CD4-positive, alpha-beta memory T cell (primary cell): ENCODE measurements at regions not wholly inside any gene's neighbourhood (a gene's known extent, or its start where the extent isn't known, plus 50 kb on each side); places are given as distances from the start of the nearest gene placed in this dataset.

Experiments
- CTCF ChIA-PET: fragments of 350-600 bp; sonication (Branson Sonifier 250); formaldehyde crosslinking; loops from one replicate; lab custom pipeline; 2021; ENCODE audit warnings: inconsistent platforms; ENCODE audit not compliant: partially characterized antibody; lab: Charles Lee
- POLR2A ChIA-PET: fragments of 350-600 bp; sonication (Branson Sonifier 250); formaldehyde crosslinking; loops from one replicate; lab custom pipeline; 2021; ENCODE audit not compliant: partially characterized antibody; lab: Charles Lee
- DNase-seq, 5 donors: peaks; one replicate each; pipeline versions ENCODE4 v3.0.0 to v3.0.0-alpha.2; 2020 to 2022; ENCODE audit warnings: mixed read lengths in 1 of 5
- H3K27ac ChIP-seq: one replicate; pipeline ENCODE4 v1.7.0; 2013; ENCODE audit warnings: low read depth, low read length
- H3K27me3 ChIP-seq: 2 replicates; pipeline ENCODE4 v1.7.0; 2013; ENCODE audit warnings: mild to moderate bottlenecking, low read length, moderate library complexity; ENCODE audit not compliant: insufficient read depth
- H3K36me3 ChIP-seq: 2 replicates; pipeline ENCODE4 v1.7.0; 2013; ENCODE audit warnings: mild to moderate bottlenecking, low read length, moderate library complexity; ENCODE audit not compliant: insufficient read depth
- H3K4me1 ChIP-seq: 2 replicates; pipeline ENCODE4 v1.7.0; 2013; ENCODE audit warnings: mild to moderate bottlenecking, low read length, moderate library complexity; ENCODE audit not compliant: insufficient read depth
- H3K4me3 ChIP-seq, 2 donors: one replicate each; pipeline ENCODE4 v1.7.0; 2013; ENCODE audit warnings: low read length in 2 of 2, mild to moderate bottlenecking in 1 of 2
- H3K9me3 ChIP-seq, 2 donors: one replicate each; pipeline ENCODE4 v1.7.0; 2013; ENCODE audit warnings: low read length in 2 of 2, control low read depth in 1 of 2; ENCODE audit not compliant: control insufficient read depth in 1 of 2
- H3K27ac Mint-ChIP-seq, 7 donors: one replicate each; pipeline ENCODE4 v1.8.0; 2020 to 2021; ENCODE audit warnings: mixed read lengths in 7 of 7, mild to moderate bottlenecking in 6 of 7, inconsistent platforms in 3 of 7, moderate library complexity in 3 of 7
- H3K27me3 Mint-ChIP-seq, 2 donors: one replicate each; pipeline ENCODE4 v1.8.0; 2020 to 2021; ENCODE audit warnings: mixed read lengths in 2 of 2
- H3K36me3 Mint-ChIP-seq, 2 donors: one replicate each; pipeline ENCODE4 v1.8.0; 2020 to 2021; ENCODE audit warnings: mixed read lengths in 2 of 2, inconsistent platforms in 1 of 2, mild to moderate bottlenecking in 1 of 2
- H3K4me1 Mint-ChIP-seq, 4 donors: one replicate each; pipeline ENCODE4 v1.8.0; 2020 to 2021; ENCODE audit warnings: mixed read lengths in 4 of 4, mild to moderate bottlenecking in 1 of 4
- H3K4me3 Mint-ChIP-seq, 8 donors: one replicate each; pipeline ENCODE4 v1.8.0; 2020 to 2021; ENCODE audit warnings: mixed read lengths in 8 of 8, mild to moderate bottlenecking in 7 of 8, moderate library complexity in 6 of 8, inconsistent platforms in 3 of 8
- H3K9me3 Mint-ChIP-seq, 8 donors: one replicate each; pipeline ENCODE4 v1.8.0; 2020 to 2021; ENCODE audit warnings: mixed read lengths in 8 of 8, mild to moderate bottlenecking in 5 of 8, inconsistent platforms in 3 of 8, moderate library complexity in 1 of 8
- intact Hi-C: fragments of 100-400 bp; cut with micrococcal nuclease; formaldehyde crosslinking; loops from one replicate; pipeline ENCODE4 v1.15.1; 2023

GRCh38 chr2:172294983-172295382 is 132.4 kb upstream of the ITGA6 start:
- Histone ChIP-seq H3K27ac (no peak overlapping the region), H3K27me3 (no peaks in the 10 kb centered on the region), H3K9me3 (no peaks in the 10 kb centered on the region), H3K4me3 (no peak overlapping the region), H3K36me3 (no peaks in the 10 kb centered on the region), H3K4me1 (no peaks in the 10 kb centered on the region)
- DNase-seq: no peak
- H3K9me3 Mint-ChIP-seq: peaks cover 0 to 4% (median 0%) of the 10 kb centered on the region in 8 donors
- H3K4me1 Mint-ChIP-seq: no peaks in the 10 kb centered on the region
- H3K4me3 Mint-ChIP-seq: no peak overlapping the region
- CTCF ChIA-PET: no interaction called here
- no peak overlapping the region for H3K27ac Mint-ChIP-seq
- H3K36me3 Mint-ChIP-seq: peaks cover 0 to 3% of the 10 kb centered on the region in 2 donors
- peaks cover 7 to 13% of the 10 kb centered on the region in 2 donors for H3K27me3 Mint-ChIP-seq
- POLR2A ChIA-PET: no interaction called here
- intact Hi-C loops: no loop called here

DNA sequence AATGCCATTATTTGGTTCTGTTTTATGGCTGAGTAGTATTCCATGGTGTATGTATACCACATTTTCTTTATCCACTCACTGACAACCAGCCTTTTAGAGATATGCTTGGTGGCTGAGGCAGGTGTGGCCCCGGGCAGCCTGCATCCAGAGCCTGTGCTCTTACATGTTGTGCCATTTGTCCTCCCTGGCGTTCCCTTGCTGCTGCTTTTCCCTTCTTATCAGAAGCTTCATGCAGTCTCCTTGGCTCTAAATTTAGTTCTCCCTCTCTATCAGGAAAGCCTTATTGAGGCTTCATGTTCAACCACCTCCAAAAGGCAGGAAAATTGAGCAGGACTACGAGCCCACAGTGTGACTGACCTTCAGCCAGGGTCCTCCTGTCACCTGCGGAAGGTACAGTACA is 131.7 kb upstream of the ITGA6 start:
- Mint-ChIP-seq H3K4me3 (no peak overlapping the region), H3K36me3 (peaks cover 0 to 3% of the 10 kb centered on the region in 2 donors), H3K27me3 (peaks cover 13 to 14% of the 10 kb centered on the region in 2 donors), H3K27ac (no peak overlapping the region), H3K4me1 (no peaks in the 10 kb centered on the region), H3K9me3 (peaks cover 0 to 4% (median 0%) of the 10 kb centered on the region in 8 donors)
- ChIA-PET CTCF (no interaction called here), POLR2A (no interaction called here)
- no peaks in the 10 kb centered on the region for H3K4me1 ChIP-seq
- intact Hi-C loops: no loop called here
- H3K27ac ChIP-seq: no peak overlapping the region
- no peak overlapping the region for H3K4me3 ChIP-seq
- no peaks in the 10 kb centered on the region for H3K36me3 ChIP-seq
- no peaks in the 10 kb centered on the region for H3K9me3 ChIP-seq
- no peak for DNase-seq
- no peaks in the 10 kb centered on the region for H3K27me3 ChIP-seq

DNA sequence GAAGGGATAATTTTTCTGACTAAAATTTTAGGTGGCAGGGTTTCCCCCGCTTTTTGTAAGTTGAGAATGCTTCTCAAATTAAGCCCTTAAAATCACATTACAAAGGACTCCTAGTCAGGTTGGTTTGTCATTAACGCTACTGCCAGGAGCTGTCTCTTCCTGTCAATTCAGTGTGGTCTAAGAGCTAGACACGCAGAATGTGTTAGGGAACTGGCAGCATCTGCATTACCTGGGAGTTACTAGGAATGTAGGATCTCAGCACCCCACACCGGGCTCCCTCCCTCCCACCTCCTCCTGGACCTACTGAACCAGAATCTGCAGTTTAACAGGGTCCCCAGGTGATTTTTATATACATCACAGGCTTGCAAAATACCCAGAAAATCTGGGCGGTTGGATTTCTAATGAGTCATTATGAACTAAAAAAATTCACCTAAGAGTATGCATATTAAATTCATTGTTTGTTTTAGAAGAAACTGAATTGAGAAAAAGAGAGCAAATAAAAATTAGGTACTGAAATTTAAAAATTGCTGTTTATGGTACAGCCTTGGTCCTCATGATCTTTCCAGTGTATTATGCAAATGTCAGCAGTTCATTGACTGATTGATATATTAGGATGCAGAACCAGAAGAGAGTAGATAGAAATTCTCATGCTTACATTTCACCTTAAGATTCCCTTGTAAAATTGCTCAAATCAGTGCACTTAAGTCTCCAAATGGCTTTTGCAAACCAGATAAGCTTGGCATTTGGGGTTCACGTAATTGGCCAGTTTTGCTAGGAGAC is 130.9 kb upstream of the ITGA6 start:
- DNase-seq: no peak
- Histone ChIP-seq H3K9me3 (no peaks in the 10 kb centered on the region), H3K27ac (no peak overlapping the region), H3K4me1 (no peaks in the 10 kb centered on the region), H3K36me3 (no peaks in the 10 kb centered on the region), H3K27me3 (no peaks in the 10 kb centered on the region), H3K4me3 (no peak overlapping the region)
- Mint-ChIP-seq H3K9me3 (peaks cover 0 to 4% (median 0%) of the 10 kb centered on the region in 8 donors), H3K27ac (no peak overlapping the region), H3K4me3 (no peak overlapping the region), H3K36me3 (peaks cover 0 to 3% of the 10 kb centered on the region in 2 donors), H3K4me1 (no peaks in the 10 kb centered on the region), H3K27me3 (peaks cover 12 to 17% of the 10 kb centered on the region in 2 donors)
- ChIA-PET CTCF (no interaction called here), POLR2A (no interaction called here)
- intact Hi-C loops: no loop called here

DNA sequence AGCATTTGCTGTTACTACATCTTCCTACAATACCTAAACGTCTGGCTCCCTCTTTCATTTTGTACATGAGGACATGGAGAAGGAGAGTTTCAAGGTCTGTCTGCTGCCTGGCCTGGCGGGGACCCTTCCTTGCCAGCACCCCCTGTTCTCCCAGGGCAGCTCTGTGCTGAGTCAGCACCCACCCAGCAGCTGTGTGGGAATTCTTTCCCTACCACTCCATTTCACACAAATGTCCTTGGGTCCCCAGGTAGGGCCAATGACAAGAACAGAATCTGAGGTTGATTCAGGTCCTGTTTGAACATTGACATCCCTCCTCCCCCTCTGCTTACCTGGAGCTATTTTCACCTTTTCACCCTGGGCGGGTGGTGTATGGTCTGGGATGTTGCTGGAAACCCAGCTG is 129.9 kb upstream of the ITGA6 start:
- no peaks in the 10 kb centered on the region for H3K9me3 ChIP-seq
- Mint-ChIP-seq H3K4me1 (no peaks in the 10 kb centered on the region), H3K4me3 (no peak overlapping the region), H3K9me3 (no peaks in the 10 kb centered on the region), H3K36me3 (no peaks in the 10 kb centered on the region), H3K27ac (no peak overlapping the region), H3K27me3 (peaks cover 13 to 19% of the 10 kb centered on the region in 2 donors)
- ChIA-PET CTCF (no interaction called here), POLR2A (no interaction called here)
- H3K27me3 ChIP-seq: no peaks in the 10 kb centered on the region
- H3K4me1 ChIP-seq: no peaks in the 10 kb centered on the region
- no peak overlapping the region for H3K4me3 ChIP-seq
- intact Hi-C loops: no loop called here
- H3K36me3 ChIP-seq: no peaks in the 10 kb centered on the region
- no peak for DNase-seq
- H3K27ac ChIP-seq: no peak overlapping the region

- Mint-ChIP-seq H3K4me1 (no peaks in the 10 kb centered on the region), H3K36me3 (no peaks in the 10 kb centered on the region), H3K27ac (no peak overlapping the region), H3K9me3 (no peaks in the 10 kb centered on the region), H3K27me3 (peaks cover 13 to 19% of the 10 kb centered on the region in 2 donors), H3K4me3 (no peak overlapping the region)
- ChIA-PET CTCF (no interaction called here), POLR2A (no interaction called here)
- H3K9me3 ChIP-seq: no peaks in the 10 kb centered on the region
- no peak overlapping the region for H3K27ac ChIP-seq
- H3K4me1 ChIP-seq: no peaks in the 10 kb centered on the region
- H3K4me3 ChIP-seq: no peak overlapping the region
- no peaks in the 10 kb centered on the region for H3K36me3 ChIP-seq
- no peaks in the 10 kb centered on the region for H3K27me3 ChIP-seq
- intact Hi-C loops: no loop called here
- no peak for DNase-seq
Measured at GRCh38 chr2:172297950-172298349, 129.4 kb upstream of the ITGA6 start.

- Mint-ChIP-seq H3K4me3 (no peak overlapping the region), H3K4me1 (no peaks in the 10 kb centered on the region), H3K27ac (no peak overlapping the region), H3K27me3 (peaks cover 13 to 26% of the 10 kb centered on the region in 2 donors), H3K36me3 (no peaks in the 10 kb centered on the region), H3K9me3 (no peaks in the 10 kb centered on the region)
- Histone ChIP-seq H3K27ac (no peak overlapping the region), H3K9me3 (no peaks in the 10 kb centered on the region), H3K4me3 (no peak overlapping the region), H3K27me3 (no peaks in the 10 kb centered on the region), H3K36me3 (no peaks in the 10 kb centered on the region), H3K4me1 (no peaks in the 10 kb centered on the region)
- POLR2A ChIA-PET: no interaction called here
- intact Hi-C loops: no loop called here
- CTCF ChIA-PET: no interaction called here
- DNase-seq: no peak
Measured at GRCh38 chr2:172299741-172300140, 127.6 kb upstream of the ITGA6 start.

GRCh38 chr2:172300851-172301250 is 126.5 kb upstream of the ITGA6 start:
- intact Hi-C loops: no loop called here
- Histone ChIP-seq H3K4me1 (no peaks in the 10 kb centered on the region), H3K4me3 (no peak overlapping the region), H3K36me3 (no peaks in the 10 kb centered on the region), H3K27me3 (no peaks in the 10 kb centered on the region), H3K9me3 (no peaks in the 10 kb centered on the region), H3K27ac (no peak overlapping the region)
- no peak for DNase-seq
- H3K9me3 Mint-ChIP-seq: no peaks in the 10 kb centered on the region
- H3K36me3 Mint-ChIP-seq: no peaks in the 10 kb centered on the region
- H3K27ac Mint-ChIP-seq: no peak overlapping the region
- H3K4me1 Mint-ChIP-seq: no peaks in the 10 kb centered on the region
- H3K4me3 Mint-ChIP-seq: no peak overlapping the region
- peaks cover 13 to 27% of the 10 kb centered on the region in 2 donors for H3K27me3 Mint-ChIP-seq
- ChIA-PET POLR2A (no interaction called here), CTCF (interaction anchor here (1.3 kb wide), 1 partner anchor 161 kb away, joined by 6 read pairs; no protein-coding TSS in a partner anchor)
